KG1 (cell line): ENCODE measurements at regions not wholly inside any gene's neighbourhood (a gene's known extent, or its start where the extent isn't known, plus 50 kb on each side); places are given as distances from the start of the nearest gene placed in this dataset.

Experiments used
- DNase-seq: peaks from one replicate; lab custom pipeline; 2025; lab: John Stamatoyannopoulos, UW

DNA sequence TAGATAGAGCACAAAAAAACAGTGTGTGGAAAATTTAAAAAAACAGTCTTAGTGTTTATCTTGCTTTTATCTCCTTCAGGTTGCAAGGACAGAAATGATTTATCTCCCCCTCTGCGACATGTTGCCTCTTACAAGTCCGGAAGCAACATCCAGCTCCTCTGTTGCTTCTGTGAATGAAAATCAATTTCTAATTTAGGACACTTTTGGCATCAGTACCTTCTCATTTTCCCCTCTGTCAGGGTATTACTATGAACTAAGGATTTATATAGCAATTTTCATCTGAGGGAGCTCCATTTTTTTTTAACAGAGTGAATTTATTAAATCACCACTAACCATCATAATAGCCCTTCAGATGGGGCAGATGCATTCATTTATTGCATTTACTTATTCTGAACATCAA lies 116.6 kb upstream of the PLXNC1 start:
- no peak for DNase-seq

DNA sequence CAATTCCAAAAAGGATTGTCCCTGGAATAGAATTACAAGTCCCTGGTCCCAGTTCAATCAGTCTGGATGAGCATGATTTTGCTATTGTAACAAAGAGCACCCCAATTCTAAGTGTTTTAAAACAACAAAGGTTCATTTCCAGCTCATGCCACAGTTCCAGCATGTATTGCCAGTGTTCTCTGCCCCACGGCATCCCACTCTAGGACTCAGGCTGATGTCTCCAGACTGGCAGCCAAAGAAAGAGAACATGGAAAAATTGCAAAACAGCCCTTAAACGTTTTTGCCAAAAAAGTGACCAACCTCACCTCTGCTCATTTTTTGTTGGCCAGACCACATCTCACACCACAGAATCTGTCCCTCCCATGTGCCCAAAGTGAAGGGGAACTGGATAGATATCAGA lies 116.0 kb upstream of the PLXNC1 start:
- DNase-seq: no peak

DNA sequence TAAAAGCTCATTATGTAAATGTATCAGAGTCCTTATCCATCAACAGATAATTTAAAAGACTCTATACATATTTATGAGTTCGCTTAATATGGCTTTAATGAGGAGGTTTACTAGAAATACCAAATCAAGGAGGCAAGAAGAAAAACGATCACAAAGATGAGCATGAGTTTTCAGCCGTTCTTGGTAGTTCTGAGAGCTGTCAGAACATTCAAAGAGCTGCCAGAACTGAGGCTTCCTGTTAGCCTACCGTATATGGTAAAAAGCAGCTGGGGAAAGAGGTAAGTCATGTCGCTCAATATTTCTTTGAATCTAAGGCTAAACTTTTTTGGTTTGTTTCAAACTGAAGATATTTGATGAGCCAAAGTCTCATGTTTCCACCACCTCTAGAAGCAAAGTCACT lies 115.3 kb upstream of the PLXNC1 start:
- no peak for DNase-seq

DNA sequence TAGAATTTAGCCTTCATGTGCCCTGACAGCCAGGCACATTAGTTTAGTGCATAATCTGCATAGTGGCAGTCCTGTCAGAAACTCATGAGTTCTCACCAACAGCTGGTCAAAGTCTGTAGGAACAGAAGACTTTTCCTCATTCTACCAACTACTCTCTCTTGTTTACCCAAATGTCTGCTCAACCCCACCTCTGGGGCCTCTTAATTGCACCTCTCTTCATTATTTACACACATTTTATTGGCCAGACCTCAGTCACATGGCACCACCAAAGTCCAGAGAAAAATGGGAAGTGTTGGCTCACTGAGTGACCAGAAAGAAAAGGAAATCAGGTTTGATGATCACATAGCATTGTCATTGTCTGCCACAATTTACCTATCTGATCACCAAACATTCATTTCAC lies 114.6 kb upstream of the PLXNC1 start:
- no peak for DNase-seq

DNA sequence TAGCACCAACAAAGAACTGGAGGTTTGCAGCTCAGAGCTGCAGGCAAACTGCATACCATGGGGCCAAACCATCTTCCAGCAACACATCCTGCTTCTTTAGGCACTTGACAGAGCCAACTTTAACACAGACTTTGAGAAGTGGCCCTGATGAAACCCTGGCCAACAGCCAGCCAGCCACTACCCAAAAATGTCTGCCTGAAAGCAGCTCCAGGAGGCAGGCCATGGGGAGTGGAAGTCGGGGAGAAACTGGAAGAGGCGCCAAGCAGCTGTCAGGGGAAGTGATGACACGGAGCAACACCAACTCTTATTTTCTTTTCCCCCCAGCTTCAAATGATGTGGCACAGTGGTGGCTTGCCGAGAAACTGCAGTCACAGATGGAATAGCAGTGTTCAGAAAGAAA lies 110.9 kb upstream of the PLXNC1 start:
- no peak for DNase-seq

DNA sequence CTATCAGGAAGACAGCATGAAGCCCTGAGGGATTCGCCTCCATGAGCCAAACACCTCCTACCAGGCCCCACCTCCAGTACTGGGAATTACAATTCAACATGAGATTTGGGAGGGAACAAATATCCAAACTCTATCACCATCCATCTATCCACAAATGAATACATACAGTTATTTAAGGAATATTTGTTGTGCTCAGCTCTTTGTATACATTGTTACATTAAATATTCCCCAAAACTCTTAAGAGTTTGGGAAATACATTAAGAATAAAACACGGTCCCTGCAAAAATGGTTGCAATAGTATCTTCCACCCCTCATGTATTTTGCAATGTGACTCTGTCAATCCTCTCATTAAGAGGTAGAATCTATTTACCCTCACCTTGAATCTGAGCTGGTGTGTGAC lies 109.8 kb upstream of the PLXNC1 start:
- no peak for DNase-seq

DNA sequence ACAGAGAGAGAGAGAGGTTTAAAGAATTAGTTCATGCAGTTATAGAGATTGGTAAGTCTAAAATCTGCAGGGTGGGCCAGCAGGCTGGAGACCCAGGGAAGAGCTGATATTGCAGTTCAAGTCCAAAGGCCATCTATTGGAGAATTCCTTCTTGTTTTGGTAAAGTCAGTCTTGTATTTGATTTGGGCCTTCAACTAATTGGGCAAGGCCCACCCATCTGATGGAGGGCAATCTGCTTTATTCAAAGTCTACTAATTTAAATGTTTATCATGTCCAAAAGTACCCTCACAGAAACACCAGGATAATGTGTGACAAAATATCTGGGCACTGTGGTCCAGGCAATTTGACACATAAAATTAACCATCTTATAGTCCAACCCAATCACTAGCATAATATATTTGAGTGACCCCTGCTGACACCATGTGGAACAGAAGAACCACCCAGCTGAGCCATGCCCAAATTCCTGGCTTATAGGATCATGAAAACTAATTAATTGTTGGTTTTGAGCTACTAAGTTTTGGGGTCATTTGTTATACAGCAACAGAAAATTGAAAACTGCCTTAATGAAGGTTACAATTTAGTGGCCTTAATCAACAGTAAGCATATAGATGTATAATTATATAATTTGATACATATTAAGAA lies 109.1 kb upstream of the PLXNC1 start:
- no peak for DNase-seq

DNA sequence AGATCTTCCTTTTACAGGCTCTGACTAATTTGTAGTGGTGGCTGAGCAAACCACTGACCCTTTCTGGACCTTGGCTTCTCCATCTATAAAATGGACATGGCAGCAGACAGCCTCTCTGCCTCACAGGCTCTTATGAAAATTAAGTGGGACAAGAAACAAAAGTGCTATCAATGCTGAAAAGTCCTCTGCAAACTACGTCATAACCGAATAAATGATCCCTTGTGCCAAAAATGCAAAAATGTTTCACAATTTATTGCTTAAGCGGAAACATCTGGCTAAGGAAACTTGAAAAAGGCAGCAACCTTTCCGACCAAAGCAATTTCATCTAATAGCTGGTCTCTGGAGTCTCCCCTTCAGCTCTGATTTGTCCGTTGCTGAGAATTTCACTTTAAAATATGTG lies 108.5 kb upstream of the PLXNC1 start:
- no peak for DNase-seq

DNA sequence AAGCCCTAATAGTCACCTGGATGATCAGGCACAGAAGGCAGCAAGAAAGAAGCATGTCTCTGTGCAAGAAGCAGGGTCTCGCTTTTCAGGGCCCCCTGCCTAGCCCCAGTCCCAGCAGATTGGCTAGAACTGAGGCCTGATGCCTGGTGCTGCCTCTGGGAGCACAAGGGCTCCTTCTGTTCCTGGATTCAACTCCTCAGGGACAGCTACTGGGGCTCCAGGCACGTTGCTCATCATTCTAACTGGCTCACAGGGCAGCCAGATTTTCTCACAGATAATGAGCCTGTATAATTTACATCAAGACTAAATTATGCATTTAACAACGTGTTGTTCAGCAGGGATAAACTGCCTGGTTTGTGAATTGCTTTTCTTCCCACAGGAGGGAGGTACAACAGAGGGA lies 106.5 kb upstream of the PLXNC1 start:
- DNase-seq: no peak

DNA sequence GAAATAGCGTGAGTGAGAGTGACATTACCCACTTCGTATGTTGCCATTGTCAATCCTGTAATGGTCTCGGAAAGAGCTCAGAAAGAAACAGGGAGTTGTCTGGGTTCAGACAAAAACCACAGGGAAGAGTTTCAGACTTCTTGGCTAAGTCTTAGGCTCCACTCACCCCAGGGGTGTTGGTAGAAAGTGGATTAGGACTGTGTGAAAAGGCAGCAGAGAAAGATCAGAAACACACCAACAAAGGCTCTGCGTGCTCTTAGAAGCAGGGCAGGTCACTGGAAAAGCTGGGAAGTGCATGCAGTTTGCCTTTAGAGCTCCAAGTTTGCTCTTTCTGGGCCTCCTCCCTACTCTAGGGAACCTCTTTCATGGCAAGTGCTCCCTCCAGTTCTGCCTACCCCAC lies 106.1 kb upstream of the PLXNC1 start:
- no peak for DNase-seq

DNA sequence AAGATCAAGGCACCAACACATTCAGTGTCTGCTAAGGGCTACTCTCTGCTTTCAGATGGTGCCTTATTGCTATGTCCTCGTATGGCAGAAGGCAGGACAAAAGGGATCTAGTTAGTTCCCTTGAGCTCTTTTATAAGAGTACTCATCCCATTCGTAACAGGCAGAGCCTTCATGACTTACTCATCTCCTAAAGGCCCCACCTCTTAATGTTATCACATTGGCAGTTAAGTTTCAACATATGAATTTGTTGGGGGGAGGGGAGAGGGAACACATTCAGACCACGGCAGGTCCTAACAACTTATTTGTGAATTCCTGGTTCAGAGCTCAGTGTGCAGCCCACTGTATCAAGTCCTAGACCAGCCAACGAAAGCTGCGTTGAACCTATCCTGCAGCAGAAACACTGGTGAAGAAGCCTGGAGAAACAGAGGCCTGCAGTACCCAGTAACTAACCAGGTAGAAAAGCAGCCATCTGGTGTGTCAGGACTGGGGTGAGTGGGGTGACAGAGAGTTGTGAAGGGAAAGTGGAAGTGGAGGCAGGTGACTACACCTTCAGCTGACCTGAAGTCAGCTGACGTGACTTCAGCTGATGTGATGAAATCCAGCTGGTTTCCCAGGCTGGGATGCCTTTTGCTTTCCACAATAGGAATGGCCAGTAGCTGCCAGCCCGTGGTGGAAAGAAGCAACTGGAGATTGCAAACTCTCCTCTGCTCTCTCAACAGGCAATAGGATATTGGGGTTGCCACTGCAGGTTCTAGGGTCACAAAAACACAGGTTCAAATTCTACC lies 101.6 kb upstream of the PLXNC1 start:
- no peak for DNase-seq

DNA sequence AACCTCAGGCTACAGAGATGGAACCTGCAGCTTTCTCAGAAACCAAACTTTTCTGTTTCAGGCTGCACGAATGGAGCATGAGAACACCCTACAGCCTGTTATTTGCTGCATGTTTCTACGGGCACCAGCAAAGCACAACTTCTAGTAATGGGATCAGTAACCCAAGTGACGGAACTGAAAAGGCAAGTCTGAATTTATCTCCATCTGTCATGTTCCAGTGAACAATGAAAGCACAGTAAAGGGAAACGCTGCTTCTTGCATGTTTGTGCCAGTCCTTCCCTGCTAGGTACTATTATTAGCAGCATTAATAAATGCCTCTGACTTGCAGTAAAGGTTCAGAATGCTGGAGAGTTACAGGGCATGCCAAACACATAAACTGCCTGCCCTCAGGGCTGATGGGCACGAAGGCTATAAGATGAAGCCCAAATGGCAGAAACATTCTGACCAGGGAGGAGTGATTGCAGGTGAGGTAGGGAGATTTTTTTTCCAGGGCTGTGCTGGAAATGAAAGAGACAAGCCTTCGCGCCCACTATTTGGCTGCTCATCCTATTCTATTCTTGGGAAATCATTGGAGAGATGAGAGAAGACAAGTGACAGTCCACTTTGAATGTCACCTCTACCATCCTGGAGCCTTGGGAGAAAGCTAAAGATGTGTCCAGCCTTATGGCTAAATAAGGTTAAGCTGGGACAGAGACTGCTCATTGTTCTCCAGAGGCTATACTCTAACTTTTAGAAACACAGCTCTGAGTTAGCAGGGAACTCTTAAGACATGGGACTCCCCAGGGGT lies 100.4 kb upstream of the PLXNC1 start:
- no peak for DNase-seq

DNA sequence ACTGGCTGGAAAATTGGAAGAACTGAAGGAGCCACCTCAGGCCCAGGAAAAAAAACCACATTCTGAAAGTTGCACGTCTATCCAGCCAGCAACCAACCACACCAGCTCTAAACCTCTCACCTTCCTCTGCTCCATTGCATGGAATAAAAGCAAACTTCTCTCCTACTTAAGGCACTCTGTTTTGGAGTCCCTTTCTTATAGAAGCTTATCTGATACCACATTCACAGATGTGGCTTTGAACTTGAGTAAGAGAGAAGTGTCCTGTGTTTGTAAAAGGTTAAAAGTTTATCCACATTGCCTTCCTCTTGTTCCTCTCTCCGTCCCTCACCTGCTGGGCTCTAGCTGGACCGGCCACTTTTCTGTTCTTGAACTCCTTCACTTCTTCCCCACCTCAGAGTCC lies 99.6 kb upstream of the PLXNC1 start:
- DNase-seq: no peak

DNA sequence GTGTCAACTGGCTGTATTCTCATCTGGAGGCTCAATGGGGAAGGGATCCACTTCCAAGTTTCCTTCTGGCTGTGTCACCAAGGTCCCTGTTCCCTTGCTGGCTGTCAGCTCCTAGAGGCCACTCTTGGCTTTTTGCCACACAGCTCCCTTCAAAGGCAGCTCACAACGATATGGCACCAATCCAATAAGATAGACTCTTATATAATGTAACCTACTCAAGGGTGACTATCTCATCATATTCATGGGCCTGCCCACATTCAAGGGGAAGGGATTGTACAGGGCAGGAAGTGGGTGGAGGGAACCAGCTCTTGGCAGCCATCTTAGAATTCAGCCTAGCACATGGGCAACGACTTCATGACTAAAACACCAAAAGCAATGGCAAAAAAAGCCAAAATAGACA lies 98.7 kb upstream of the PLXNC1 start:
- no peak for DNase-seq

DNA sequence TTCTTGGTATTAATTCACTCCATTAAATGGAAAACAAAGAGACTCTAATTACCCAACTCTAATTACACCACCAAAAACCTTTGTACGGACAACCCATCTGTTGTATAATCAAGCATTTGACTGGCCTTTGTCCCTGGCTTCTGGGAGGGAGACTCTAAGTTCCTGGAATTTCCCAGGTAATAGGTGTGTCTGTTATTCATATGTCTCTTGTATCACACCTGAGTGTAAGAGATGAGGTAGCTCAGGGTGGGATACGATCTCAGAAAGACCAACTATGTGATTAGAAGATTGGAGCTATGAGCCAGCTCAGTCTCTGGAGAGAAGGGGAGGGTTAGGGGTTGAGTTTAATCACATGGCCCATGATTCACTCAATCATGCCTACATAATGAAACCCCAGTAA lies 94.7 kb upstream of the PLXNC1 start:
- DNase-seq: no peak

DNA sequence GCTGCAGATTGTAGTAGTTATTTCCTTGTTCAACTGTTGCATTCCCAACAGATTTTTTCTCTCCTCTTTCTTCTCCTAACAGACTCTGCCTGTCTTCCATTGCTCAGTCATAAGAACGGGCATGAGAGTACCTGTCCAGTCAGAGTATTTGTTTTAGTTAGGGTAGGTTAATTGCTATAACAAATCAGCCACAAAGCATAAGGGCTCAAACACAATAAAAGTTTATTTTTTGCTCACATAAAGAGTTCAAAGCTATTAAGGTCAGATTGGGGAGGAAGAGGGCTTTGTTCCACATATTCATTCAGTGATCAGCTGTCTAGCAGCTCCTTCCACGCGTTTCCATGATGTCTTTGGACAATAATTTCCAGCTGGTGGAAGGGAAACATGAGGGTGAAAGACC lies 92.8 kb upstream of the PLXNC1 start:
- no peak for DNase-seq

DNA sequence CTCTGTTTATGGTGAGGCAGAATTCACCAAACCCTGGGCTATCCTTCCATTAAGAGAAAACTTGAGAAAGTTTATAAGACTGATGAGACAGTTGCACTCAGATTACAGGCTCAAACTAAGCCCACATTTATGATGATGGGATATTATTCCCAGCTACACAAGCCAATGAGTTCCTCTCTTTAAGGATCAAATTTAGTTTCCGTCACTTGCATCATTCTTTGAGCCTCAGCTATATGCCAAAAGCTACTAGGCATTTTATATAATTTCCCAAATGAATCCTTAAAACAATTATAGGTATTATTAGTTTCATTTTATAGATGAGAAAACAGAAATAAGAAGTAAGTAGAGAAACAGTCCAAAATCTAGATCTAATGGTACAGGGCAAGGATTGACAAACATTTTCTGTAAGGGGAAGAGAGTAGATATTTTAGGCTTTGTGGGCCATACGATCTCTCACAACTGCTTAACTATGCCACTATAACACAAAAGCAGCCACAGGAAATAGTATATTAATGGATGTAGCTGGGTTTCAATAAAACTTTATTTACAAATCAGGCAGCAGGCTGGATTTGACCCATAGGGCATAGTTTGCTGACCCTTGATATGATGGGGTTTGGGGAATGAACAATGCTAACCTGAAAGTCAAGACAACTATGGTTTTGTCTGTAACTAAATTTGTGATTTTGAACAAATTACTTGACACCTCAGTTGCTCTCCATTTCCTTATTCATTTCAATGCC lies 91.8 kb upstream of the PLXNC1 start:
- DNase-seq: no peak

DNA sequence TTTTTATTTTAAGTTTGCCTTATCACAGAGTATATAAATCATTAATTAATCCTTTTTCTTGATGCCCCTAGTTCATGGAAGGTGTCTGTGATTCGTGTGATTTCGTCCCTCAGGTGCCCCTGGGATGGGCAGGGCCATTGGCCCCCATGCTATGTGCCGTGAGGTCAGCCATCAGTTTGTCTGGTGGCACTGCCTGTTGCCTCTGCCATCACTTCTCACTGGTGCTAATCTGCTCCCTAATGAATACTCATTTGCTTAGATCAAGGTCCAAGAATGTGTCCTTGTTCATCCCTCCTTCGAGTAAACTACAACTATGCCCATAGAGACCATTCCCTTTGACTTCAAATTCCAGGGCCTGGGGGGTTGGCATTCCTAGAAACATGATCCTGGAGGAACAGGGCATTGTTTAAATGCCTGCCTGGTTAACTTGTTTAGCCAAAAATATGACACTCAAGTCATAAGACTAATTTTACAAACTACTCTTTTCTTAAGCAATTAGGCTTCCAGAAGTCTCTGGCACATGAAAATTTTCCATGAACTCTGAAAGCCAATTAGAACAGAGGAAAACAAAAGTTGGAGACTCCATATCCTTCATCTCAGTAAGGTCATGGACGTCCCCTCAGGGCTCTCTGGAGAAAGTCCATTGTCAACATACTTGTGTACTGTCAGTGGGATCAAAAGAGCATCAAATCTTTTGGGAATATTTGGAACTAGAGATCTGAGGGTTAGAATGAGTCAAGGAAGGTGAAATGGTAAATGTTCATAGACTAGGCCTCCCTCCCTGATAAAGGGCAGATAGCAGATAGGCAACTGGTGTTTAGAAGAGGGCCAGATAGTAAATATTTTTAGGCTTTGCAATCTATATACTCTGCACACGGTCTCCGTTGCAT lies 90.9 kb upstream of the PLXNC1 start:
- no peak for DNase-seq

DNA sequence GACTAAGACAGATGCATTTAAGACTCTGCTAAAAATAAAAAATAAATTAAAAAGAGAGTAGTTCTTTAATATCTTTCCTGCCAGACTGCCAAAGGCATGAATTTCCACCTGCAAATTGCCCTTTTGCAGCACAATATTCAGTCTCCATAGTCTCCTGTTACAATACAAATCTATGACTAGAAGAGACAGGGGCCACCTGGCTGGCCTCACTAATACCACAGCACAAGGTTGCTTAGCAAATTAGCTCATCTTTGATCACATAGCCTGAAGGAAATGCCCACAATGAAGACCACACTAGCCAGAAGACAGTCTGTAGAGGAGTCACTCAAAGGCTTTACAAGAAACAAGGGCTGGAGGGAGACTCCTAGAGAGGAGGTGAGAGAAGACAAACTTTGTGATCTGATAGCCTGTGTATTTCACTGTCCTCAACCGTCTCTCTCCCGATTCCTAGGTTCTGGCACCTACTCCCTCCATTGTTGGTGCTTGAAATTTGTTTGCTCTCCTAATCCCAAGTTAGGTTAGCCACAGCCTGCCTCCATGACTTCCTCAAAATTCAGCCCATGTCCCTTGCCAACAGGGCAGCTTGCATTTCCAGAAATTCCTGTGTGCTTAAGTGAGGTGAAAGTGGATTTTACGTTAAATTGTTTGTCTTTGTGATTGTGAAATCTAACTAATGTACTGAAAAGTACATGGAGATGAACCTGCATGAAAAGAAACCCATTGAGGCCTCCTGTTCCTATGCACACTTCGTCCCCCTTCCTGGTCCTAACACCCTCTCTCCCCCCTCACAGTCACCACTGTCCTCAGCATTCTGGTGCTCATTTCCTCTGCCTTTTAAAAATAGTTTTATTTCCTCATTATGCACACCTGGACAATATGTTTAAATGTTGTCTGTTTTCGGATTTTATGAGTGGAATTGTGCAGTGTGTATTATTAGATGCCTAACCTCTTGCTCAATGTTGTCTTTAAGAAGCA lies 88.7 kb upstream of the PLXNC1 start:
- DNase-seq: no peak

DNA sequence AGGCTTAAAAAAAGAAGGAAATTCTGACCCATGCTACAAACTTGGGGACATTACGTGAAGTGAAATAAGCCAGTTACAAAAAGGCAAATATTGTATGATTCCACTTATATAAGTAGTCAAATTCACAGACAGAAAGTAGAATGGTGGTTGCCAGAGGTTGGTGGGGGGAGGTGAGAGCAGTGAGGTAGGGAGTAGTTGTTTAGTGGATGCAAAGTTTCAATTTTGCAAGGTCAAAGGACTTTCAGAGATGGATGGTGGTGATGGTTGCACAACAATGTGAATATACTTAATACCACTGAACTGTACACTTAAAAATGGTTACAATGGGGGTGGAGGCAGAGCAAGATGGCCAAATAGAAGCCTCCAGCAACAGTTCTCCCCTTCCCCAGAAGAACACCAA lies 86.2 kb upstream of the PLXNC1 start:
- no peak for DNase-seq
